ENCODE measurements at regions not wholly inside any gene's neighbourhood (a gene's known extent, or its start where the extent isn't known, plus 50 kb on each side); places are given as distances from the start of the nearest gene placed in this dataset.

DNA sequence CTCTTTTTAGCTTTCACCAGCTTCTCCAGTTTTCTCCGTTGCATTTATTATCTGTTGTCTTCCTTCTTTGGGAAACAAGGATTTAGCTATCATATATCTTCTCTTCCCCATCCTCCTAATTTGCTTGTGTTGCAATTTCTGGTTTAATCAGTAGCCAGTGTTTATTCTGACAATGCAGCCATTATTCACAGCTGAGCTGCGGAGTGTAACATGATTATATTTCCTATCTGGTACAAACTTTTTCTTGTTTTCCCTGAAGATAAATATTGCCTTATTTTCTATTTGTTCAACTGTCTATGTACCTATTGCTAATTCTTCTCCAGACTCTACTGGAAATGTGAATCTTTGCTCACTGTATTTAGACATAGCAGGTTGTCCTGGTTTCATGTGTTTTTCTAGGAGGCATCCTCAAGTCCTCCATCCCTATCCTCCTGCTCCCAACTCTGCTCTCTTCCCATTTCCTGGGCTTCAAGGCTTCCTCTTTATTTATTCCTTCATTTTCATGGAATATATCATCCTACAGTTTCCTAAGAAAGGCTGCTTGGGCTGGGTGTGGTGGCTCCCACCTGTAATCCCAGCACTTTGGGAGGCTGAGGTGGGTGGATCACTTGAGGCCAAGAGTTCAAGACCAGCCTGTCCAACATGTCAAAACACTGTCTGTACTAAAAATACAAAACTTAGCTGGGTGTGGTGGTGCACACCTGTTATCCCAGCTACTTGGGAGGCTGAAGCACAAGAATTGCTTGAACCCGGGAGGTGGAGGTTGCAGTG, 72.4 kb upstream of the KDM7A start (continued):
- peak; percentile 96 for TF ChIP-seq SOX5 (CRISPR knock-in tag; IDR thresholded peaks at IDR 0.05; ENCODE audit: borderline replicate concordance)
- no peak for TF ChIP-seq ZNF782 (CRISPR knock-in tag; IDR thresholded peaks at IDR 0.05; ENCODE audit: borderline replicate concordance)
- TF ChIP-seq TFDP1 (CRISPR knock-in tag; IDR thresholded peaks at IDR 0.05; ENCODE audit: borderline replicate concordance) = no peak
- TF ChIP-seq, protein P1, sequence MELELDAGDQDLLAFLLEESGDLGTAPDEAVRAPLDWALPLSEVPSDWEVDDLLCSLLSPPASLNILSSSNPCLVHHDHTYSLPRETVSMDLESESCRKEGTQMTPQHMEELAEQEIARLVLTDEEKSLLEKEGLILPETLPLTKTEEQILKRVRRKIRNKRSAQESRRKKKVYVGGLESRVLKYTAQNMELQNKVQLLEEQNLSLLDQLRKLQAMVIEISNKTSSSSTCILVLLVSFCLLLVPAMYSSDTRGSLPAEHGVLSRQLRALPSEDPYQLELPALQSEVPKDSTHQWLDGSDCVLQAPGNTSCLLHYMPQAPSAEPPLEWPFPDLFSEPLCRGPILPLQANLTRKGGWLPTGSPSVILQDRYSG (CRISPR knock-in tag; IDR thresholded peaks at IDR 0.05) = no peak
- TF ChIP-seq HMGXB4 (CRISPR knock-in tag; IDR thresholded peaks at IDR 0.05; ENCODE audit: borderline replicate concordance in 1 of 2, low read depth in 1 of 2) = peak in 1 of 2 experiments; percentile 46; a peak in 1 of 4 replicates
- no peak for TF ChIP-seq ATRX (CRISPR knock-in tag; IDR thresholded peaks at IDR 0.05; ENCODE audit: borderline replicate concordance)
- TF ChIP-seq ARNT2 (CRISPR knock-in tag; IDR thresholded peaks at IDR 0.05; ENCODE audit: low read depth) = no peak
- no peak for TF ChIP-seq ZNF589 (CRISPR knock-in tag; conservative IDR thresholded peaks at IDR 0.05)
- no peak; the same call in 1 of the 2 replicates for TF ChIP-seq NFKBIZ (CRISPR knock-in tag; IDR thresholded peaks at IDR 0.05)
- peak; percentile 92 for TF ChIP-seq PHF21A (CRISPR knock-in tag; IDR thresholded peaks at IDR 0.05)
- peak; percentile 57 for TF ChIP-seq PITX1 (CRISPR knock-in tag; IDR thresholded peaks at IDR 0.05)
- no peak for TF ChIP-seq RXRA (CRISPR knock-in tag; IDR thresholded peaks at IDR 0.05)
- TF ChIP-seq, protein P2, sequence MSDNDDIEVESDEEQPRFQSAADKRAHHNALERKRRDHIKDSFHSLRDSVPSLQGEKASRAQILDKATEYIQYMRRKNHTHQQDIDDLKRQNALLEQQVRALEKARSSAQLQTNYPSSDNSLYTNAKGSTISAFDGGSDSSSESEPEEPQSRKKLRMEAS (IDR thresholded peaks at IDR 0.05) = peak; percentile 29; the same call in 1 of the 2 replicates
- no peak for TF ChIP-seq ZNF124 (CRISPR knock-in tag; IDR thresholded peaks at IDR 0.05)
- TF ChIP-seq ZFP1 (CRISPR knock-in tag; IDR thresholded peaks at IDR 0.05) = no peak
- TF ChIP-seq, protein P3, sequence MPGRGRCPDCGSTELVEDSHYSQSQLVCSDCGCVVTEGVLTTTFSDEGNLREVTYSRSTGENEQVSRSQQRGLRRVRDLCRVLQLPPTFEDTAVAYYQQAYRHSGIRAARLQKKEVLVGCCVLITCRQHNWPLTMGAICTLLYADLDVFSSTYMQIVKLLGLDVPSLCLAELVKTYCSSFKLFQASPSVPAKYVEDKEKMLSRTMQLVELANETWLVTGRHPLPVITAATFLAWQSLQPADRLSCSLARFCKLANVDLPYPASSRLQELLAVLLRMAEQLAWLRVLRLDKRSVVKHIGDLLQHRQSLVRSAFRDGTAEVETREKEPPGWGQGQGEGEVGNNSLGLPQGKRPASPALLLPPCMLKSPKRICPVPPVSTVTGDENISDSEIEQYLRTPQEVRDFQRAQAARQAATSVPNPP (CRISPR knock-in tag; IDR thresholded peaks at IDR 0.05) = no peak
- no peak for TF ChIP-seq ZNF713 (CRISPR knock-in tag; IDR thresholded peaks at IDR 0.05)
- TF ChIP-seq ZNF816 (CRISPR knock-in tag; IDR thresholded peaks at IDR 0.05; ENCODE audit: borderline replicate concordance) = peak; percentile 45; the same call in 1 of the 2 replicates
- no peak for TF ChIP-seq ZNF446 (CRISPR knock-in tag; IDR thresholded peaks at IDR 0.05)
- TF ChIP-seq ZNF670 (CRISPR knock-in tag; IDR thresholded peaks at IDR 0.05; ENCODE audit: borderline replicate concordance) = no peak
- no peak for TF ChIP-seq ZNF232 (CRISPR knock-in tag; IDR thresholded peaks at IDR 0.05; ENCODE audit: borderline replicate concordance)
- TF ChIP-seq FOXA1 (IDR thresholded peaks at IDR 0.05) = peak; percentile 94
- peak; percentile 94 for TF ChIP-seq FOXA1 (CRISPR knock-in tag; IDR thresholded peaks at IDR 0.05)
- TF ChIP-seq ZNF775 (CRISPR knock-in tag; IDR thresholded peaks at IDR 0.05; ENCODE audit: borderline replicate concordance) = no peak
- TF ChIP-seq ZFP36 (IDR thresholded peaks at IDR 0.05; ENCODE audit: borderline replicate concordance, low read depth, low read length, partially characterized antibody) = no peak
- TF ChIP-seq KDM1A (CRISPR knock-in tag; IDR thresholded peaks at IDR 0.05) = peak; percentile 90

All from HepG2 (cell line).